NB4 (cell line): ENCODE measurements at regions not wholly inside any gene's neighbourhood (a gene's known extent, or its start where the extent isn't known, plus 50 kb on each side); places are given as distances from the start of the nearest gene placed in this dataset.

Experiments used
- DNase-seq: peaks from one replicate; pipeline ENCODE4 v3.0.0; 2010; ENCODE audit warnings: low read depth
- H3K4me3 ChIP-seq: one replicate; pipeline ENCODE4 v1.5.1; 2011; ENCODE audit warnings: mild to moderate bottlenecking, low read depth, low read length, moderate library complexity
- CTCF ChIP-seq: IDR thresholded peaks from one replicate; pipeline ENCODE4 v1.5.1; 2012; ENCODE audit warnings: low read depth, low read length
- MAX ChIP-seq: IDR thresholded peaks from 2 replicates; pipeline ENCODE4 v1.6.1; 2011; ENCODE audit warnings: low read depth, low read length
- MYC ChIP-seq: IDR thresholded peaks from 2 replicates; pipeline ENCODE4 v1.6.1; 2011; ENCODE audit warnings: low read depth, low read length
- POLR2A ChIP-seq: IDR thresholded peaks from 2 replicates; pipeline ENCODE4 v1.6.1; 2011; ENCODE audit warnings: mild to moderate bottlenecking; ENCODE audit not compliant: insufficient read length; ENCODE audit errors: extremely low read depth

GRCh38 chr10:37704566-37704965 is 152.8 kb downstream of the ZNF248 start:
- no peak overlapping the region for H3K4me3 ChIP-seq
- TF ChIP-seq MAX, result no peak
- no peak for DNase-seq

- no peak for DNase-seq
- no peak overlapping the region for H3K4me3 ChIP-seq
- TF ChIP-seq MYC (no peak), POLR2A (no peak), CTCF (no peak), MAX (no peak)
Observed at GRCh38 chr10:37703833-37704382, 153.5 kb downstream of the ZNF248 start.

- no peak for TF ChIP-seq CTCF
- TF ChIP-seq POLR2A, result no peak
- no peak for TF ChIP-seq MAX
- no peak for TF ChIP-seq MYC
- H3K4me3 ChIP-seq, result no peak overlapping the region
- DNase-seq, result no peak
Observed at GRCh38 chr10:37703114-37703513, 154.3 kb downstream of the ZNF248 start.

- DNase-seq, result no peak
- no peak for TF ChIP-seq MYC
- TF ChIP-seq MAX, result no peak
- no peak for TF ChIP-seq CTCF
- TF ChIP-seq POLR2A, result no peak
- no peak overlapping the region for H3K4me3 ChIP-seq
Observed at GRCh38 chr10:37701781-37702493, 155.5 kb downstream of the ZNF248 start.

- TF ChIP-seq CTCF (no peak), MAX (peak; percentile 57; the same call in 1 of the 2 replicates)
- DNase-seq, result peak; percentile 72
- no peak overlapping the region for H3K4me3 ChIP-seq
Observed at GRCh38 chr10:37700886-37701780, 156.3 kb downstream of the ZNF248 start.

GRCh38 chr10:37687581-37687980 is 169.8 kb downstream of the ZNF248 start:
- no peak for DNase-seq

More at GRCh38 chr10:37687581-37687980, 169.8 kb downstream of the ZNF248 start:
- no peak for TF ChIP-seq CTCF
- TF ChIP-seq POLR2A, result no peak
- no peak for TF ChIP-seq MAX
- no peak for TF ChIP-seq MYC
- no peak overlapping the region for H3K4me3 ChIP-seq
